ENCODE measurements at regions not wholly inside any gene's neighbourhood (a gene's known extent, or its start where the extent isn't known, plus 50 kb on each side); places are given as distances from the start of the nearest gene placed in this dataset.

DNA sequence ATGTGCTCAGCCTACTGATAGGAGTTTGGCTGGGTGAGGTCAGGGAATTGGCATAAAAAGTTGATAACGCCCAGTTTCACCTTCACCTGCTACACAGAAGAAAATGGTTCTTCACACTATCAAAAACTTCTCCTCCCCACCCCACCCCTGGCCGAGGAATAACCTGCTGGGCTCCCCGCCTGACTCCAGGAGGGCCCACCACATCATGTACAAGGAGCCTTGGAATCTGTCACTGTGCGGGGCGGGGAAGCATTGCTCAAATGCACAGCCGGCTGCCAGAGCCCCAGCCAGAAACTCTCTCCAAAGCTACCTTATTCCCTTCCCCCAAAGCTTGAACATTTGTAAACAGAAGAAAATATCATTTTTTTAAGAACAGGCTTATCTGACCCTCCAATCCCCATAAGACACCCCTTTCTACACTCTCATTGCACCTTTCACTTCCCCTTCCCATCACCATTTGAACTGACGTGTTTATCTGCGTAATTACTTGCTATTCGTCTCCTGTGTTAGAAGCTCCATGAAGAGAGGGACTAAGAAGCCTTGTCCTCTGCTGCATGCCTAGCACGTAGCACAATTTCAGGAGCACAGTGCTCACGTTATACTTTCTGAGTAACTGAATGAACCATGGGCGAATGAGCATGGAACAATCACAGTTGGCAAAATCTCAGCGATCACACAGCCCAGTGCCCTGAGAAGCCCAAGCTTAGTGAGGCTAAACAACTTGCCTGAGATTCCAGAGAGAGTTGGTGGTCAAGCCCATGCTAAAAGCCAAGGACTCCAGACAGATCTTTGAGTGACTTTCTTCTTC is 82.9 kb downstream of the HES1 start:
- TF ChIP-seq SUZ12 (IDR thresholded peaks at IDR 0.05; ENCODE audit: extremely low read depth, insufficient read depth, insufficient read length) (no peak), ZNF274 (IDR thresholded peaks at IDR 0.05; ENCODE audit: low read depth, low read length) (no peak)
